Limb (tissue), 2 donors: ENCODE measurements at regions not wholly inside any gene's neighbourhood (a gene's known extent, or its start where the extent isn't known, plus 50 kb on each side); places are given as distances from the start of the nearest gene placed in this dataset.
A peak's percentile ranks its signal among the peaks of the same experiment; 100 is the strongest.

Experiments used
- DNase-seq, 2 donors: peaks; one replicate each; pipeline ENCODE4 v3.0.0-alpha.2; 2016; ENCODE audit errors: extremely low spot score in 2 of 2

DNA sequence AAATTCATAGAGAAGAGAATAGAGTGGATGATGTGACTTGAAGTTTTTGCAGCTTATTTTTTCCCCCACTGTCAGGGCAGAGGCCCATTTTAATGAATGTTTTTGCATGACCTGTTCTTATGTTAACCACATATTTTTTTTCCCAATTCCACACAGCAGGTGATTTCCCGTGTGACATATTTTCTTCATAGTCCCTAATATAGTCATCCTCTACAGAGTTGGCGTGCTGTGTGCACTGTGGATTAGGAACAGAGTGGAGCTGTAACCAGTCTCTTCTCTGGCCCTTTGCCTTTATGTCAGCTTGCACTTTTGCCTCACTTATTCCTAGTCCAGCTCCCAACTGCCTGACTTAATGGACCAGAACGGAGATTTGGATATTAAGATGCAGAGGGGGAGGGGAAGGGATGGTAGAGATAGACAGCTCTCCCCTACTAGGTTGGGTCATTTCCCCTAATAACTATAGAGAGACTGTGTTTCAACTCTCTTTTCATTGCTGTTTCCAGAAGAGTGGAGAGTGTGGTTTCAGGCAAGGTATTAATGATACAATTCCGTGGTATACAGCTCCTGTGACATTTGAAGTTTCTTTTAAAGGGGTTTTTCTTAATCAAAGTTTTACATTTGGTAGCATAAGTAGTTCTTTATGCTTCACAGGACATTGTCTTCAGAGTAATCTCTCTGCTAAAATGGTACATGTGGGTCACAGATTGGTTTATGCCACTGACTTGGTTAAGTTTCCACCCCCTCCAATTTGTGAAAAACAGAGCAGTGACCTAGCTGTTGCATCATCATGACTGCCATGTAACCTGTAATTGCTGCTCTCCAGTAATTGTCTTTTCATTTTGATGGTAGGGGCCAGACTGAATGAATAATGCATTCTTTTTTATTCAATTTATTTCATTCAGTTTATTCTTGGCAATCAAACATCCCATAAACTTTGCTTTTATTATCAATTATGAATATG is 161.3 kb downstream of the HAUS1 start:
- DNase-seq = no peak

DNA sequence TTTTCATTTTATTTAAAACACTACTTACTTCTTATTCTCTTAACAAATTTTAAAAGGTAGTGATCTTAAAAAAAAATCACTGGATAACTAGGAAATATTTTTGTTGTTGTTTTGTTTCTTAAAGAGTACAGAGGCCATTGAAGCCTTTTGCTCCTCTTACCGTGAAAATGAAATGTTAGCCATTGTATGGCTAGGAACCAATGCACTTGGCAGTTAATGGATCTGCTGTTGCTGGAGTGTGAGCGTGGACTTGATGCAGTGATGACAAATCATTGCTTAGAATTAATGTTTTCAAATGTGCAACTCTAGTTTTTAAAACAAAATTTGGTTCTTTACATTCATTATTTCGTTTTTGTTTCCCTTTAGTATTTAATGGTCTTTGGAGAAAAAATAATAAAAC is 162.3 kb downstream of the HAUS1 start:
- no peak for DNase-seq

DNA sequence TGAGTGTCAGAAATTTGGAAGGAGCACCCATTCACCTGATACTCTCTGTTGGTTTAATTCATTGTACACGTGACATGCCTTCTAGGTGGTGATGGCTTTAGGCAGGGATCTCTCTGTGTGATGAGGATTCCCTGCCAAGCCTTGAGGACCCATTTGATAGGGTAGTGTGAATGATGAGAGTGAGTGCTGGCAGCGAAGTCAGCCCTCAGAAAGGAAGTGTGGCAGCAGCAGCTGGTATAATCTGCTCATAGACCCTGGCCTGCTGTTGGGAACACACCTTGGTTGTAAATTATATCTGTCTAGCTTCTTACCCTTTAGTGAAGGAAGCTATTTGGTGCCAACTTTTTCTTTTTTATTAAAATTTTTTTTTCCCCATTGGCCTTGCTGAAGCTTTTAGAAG is 164.5 kb downstream of the HAUS1 start:
- no peak for DNase-seq

DNA sequence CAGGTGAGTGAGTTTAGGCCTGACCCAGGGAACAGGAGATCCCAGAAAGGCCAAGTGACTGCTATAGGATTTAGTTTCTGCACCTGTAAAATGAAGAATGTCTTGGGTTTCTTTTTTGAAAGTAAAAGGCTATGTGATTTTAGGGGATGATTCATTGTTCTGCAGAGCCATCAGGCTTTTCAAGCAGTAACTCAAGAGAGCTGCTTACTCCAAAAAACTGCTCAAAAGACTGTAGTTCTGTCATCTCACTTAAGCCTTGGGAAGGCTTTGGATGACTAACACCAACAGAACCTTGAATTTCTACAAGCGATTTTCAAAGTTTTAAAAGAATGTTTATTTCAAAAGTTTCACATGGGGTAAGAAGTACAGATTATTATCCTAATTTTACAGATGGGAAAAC is 165.1 kb downstream of the HAUS1 start:
- no peak for DNase-seq

DNA sequence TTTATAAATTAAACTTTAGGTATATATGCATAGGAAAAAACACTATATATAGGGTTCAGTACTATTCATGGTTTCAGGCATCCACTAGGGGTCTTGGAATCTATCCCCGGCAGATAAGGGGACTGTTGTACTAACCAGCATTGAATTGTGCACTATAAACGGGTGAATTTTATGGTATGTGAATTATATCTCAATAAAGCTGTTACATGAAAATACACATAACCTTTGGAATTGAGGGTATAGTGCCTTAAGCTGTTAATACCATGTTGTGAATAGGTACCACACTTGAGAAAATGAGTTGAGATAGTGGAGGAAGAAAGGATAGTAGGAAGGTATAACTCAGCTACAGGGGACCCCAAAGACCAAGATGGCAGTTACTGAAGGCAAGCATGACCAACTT is 167.3 kb downstream of the HAUS1 start:
- DNase-seq = no peak

DNA sequence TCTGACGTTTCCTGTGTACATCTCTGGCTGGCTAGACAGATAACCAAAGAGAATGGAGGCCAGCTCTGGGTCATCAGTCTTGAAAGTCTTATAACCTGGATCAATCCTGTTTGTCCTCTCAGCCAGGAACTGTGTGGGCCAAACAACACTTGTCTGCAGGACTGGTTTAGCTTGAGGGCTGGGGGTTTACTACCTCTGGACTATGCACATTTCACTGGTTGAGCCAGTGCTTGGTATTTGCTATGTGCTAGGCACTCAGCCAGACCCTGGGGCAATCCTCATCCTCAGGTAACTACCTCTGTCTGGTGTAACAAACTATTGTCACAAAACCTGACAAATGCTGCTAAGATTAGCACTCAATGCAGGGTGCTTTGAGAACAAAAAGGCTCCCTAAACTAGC is 169.7 kb downstream of the HAUS1 start:
- DNase-seq = no peak

DNA sequence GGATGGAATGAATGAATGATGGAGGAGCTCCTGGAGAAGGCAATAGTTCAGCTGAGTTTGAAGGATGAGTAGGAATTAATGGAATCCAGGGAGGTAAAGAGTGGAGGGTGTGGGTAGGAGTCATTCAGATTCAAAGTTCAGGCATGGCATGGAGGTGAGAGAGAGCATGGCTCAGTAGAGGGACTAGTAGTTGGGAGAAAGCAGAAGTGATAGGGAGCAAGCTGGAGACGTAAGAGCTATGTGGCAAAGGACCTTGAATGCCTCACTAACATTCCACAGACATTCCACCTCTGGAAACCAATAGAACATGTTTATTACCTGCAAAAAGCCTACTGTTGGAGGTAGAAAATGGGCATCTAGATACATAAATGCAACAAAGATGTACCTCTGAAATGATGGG is 170.1 kb downstream of the HAUS1 start:
- no peak for DNase-seq

DNA sequence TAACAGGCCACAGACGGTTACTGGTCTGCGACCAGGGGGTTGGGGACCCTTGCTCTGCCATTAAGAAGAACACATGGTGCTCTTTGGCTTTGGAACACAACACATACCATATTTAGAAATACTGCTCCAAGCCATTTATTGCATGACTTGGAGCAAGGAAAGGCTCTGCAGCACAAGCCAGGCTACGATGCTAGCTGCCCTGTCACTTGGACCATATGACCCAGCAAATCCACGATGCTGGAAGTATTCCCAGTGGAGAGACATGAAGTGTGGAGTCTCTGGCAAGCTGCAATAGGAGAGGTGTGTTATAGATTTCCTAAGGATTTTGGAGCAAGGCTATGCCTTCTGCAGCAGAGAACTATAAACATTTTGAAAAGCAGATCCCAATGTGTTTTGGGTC is 171.2 kb downstream of the HAUS1 start:
- no peak for DNase-seq

DNA sequence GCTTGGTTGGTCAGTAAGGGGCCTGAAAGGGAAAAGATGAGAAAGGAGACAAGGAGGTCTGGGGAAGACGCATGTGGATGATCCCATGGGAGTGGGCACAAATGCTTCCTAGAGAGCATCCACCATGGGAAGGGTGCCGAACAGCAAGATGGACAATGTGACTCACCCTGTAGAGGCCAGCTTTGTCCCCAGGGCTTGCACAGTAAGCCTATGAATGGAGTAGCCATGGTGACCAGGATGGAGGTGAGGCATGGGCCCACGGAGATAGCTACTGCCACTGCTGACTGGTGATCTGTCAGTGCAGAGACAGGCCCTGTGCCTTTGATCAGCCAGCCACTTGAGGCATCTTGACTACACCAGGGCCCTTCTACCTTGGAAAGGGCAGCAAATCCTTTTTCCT is 172.6 kb downstream of the HAUS1 start:
- DNase-seq = no peak

DNA sequence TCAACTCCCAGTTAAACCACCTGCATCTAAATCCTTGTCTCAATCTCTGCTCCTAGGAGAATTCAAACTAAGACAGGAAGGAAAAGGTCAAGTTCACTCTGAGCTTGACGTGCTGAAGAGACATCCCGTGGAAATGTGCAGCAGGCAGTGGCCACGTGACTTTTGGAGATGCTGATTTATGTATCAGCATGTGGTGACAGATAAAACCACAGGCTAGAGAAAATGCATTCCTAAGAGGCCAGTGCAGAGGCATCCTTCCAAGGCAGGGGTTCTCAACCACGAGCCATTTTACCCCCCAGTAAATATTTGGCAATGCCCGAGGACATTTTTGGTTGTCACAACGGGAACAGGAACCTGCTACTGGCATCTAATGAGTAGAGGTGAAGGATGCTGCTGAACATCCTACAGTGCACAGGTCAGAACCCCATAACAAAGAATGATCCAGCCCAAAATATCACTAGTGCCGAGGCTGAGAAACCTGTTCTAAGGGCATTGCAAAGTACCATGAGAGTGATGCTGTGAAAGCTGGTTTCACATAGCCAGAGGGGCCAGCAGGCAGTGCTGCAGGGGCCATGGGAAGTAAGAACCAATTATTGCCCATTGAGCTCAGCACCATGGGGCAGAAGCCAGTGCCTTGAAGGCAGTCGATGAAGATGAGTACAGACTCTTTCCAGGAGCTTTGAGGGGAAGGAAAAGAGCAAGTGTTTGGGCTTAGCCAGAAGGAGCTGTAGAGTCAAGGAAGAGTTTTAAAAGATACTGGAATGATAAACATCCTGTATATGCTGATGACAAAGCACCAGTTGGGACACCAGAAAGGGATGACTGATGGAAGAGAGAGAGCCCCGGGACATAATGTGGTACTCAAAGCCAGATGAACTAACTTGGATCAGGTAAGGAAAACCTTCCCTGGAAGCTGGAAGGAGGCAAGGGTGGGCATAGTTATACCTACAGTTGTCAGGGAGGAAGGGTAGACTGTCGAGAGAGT is 174.6 kb downstream of the HAUS1 start:
- no peak for DNase-seq

DNA sequence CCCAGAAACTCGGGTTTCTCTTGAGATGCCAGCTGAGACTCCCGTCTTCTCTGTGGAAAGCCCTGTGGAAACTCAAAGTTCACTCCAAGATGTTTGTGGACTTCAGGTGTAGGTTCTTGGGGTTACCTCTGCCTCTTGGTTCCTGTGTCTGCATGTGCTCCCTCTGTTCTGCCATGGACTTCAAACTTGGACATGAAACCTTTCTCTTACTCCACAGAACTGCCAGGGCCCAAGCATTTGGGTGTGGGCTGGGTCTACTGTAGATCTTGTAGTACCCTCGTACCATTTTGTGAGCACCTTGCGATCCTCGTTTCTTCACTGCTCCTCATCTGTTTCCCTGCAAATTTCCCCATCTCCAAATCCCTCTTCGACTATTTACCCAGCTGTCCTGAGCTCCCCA is 175.5 kb downstream of the HAUS1 start:
- DNase-seq = no peak

DNA sequence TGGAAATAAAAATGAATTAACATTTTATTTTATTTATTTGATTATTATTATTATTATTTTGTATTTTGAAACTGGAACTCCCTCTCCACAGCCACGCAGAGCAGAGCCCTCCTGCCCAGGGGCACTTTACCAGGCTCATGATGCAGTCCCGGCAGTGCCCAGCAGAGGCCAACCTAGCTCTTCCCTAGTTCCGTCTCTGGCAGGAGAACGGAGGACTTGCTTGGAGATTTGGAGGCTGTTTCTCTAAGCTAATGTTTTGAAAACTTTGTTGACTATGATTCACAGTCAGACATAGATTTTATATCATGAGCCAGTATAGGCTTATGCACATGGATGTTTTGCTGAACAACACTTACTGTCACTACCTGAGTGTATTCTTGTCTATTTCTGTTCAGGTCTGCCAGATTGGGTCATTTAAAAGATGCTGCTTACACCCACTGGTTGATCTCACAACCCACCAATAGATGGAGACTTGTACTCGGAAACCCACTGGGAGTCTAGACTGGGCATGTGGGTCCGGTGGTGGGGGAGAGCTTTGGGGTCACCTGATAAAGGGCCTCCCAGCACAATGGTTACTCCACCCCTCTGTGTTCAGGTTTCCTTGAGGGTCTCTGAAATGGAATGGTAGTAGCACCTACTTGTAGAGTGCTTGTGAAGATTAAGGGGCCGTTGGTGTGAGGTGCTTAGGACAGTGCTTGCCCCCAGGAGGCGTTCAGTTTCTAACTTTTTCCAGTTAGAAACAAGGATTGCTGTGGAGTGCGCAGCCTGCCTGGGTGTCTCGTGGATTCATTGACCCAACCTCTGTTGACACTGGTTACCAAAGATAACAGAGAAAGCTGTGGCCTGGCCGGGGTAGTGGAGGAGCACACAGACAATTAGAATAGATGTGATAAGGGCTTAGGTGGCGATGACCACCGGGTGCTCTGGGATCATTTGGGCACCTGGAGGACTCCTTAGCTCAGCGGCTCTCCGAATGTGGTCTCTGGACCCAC is 177.3 kb downstream of the HAUS1 start:
- peak; percentile 87 to 88 for DNase-seq

DNA sequence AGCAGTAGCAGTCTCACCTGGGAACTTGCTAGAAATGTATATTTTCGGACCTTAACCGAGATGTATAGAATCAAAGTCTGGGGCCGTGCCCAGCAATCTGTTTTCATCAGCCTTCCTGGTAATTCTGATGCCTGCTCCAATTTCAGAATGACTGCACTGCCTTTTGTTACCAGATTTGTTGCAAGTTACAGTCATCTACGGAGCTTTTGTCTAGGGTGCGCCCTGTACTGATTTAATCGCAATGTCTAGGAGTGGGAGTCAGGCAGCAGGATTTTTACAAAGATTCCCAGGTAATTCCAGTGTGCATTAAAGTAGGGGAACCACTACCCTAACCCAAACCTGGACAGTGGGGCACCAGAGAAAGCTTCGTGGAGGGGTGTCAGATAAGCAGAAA is 178.0 kb downstream of the HAUS1 start:
- DNase-seq = no peak

DNA sequence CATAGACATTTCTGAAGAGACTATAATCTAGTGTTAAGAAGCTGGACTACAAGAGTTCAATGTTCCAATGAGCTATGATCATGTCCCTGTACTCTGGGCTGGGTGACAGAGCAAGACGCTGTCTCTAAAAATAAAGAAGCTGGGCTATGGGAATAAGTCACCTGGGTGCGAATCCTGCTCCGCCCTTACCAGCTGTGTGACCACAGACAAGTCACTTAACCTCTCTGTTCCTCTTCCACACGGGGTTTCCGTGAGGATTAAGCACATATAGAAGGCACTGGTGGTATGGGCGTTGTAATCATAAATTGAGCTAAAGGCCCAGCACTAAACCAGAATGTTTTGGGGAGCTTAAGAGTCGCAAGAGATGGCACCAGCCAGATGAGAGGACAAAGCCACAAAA is 178.5 kb downstream of the HAUS1 start:
- no peak for DNase-seq

DNA sequence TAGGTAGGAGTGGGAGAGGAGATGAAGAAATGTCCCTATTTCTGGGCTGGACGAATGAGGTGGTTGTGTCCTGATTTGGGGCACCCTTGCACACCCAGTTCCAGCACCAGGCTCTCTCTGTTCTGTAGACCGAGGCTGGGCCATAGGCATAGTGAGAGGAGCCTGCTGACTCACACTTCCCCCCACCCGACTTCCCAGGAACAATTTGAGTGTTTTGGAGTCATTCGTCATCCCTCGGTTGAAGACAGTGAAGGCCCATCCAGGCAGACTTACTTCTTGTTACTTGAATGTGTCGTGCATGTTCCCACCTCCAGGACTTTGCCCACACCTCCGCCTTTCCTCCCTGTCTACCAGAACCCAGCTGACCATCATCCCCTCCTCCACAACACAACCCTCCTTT is 179.1 kb downstream of the HAUS1 start:
- DNase-seq = no peak

DNA sequence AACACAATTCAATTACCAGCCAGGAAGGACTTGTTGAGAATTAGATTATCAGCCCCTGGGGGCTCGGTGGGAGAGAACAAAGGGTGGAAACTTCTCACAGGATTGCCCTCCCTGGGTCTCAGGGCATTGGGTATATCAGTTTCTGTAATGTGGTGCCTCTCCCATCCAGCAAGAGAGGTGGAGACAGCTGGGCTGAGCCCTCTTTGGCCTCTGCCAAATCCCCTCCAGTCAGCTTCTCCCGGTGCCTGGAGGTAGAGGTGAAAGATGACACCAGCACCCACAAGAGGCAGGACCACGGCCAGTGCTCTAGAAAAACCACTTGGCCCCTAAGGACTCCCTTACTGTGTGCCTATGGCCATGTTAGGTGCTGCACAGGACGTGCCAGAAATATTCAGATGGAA is 179.7 kb downstream of the HAUS1 start:
- no peak for DNase-seq

DNA sequence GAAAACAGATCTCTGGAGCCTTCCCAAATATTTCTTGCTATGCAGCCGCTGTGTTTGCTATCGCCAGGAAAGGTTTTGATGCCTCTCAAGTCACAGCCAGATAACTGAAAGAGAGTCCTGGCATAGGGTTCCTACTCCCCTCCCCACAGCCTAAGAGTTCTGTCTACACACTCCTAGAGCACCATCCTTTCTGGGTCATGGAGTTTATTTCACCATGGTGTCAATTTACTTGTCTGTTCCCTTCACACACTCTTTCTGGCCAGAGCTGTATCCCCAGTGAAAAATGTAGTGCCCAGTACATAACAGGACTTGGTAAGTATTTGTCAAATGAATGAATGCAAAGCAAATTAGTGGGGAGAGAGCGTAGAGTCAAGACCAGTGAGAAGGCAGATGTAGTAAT is 185.3 kb downstream of the HAUS1 start:
- no peak for DNase-seq

DNA sequence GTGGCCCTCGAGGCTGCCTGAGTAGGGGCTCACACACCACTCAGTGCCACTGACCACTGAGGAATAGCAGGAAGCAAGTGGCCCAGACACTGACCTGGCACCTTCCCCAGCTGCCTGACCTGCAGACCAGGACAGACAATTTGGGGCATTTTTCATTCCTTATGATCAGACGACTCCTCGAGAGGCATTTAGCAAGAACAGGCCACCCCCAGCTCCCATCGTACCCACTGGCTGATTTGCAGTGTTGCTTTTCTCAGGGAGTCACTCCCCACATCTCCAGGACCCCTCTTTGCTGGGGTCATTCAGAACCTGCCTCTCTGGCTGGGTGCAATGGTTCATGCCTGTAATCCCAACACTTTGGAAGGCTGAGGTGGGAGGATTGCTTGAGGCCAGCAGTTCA is 185.7 kb downstream of the HAUS1 start:
- no peak for DNase-seq

DNA sequence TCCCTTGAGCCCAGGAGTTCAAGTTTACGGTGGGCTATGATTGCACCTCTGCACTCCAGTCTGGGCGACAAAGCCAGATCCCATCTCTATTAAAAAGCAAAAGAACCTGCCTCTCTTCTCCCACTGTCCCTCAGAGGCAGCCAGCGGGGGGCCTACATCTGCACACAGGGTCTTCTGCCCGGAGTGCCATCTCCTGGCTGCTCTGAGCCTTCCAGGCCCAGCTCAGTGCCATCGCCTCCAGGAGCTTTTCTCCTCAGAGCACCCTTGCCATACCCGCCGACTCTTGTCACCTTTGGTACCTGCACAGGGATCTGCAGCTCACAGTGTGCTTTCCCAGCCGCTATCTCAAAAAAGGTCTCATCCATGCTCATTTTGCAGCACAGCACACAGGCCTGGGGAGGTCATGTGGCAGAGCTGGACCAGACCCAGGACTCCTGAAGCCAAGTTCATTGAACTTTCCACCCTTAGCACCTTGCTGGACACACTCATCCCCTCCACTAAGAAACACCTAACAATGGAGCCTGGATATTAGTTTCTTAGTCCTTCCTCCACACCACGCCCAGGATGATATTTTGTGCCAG is 186.3 kb downstream of the HAUS1 start:
- no peak for DNase-seq

DNA sequence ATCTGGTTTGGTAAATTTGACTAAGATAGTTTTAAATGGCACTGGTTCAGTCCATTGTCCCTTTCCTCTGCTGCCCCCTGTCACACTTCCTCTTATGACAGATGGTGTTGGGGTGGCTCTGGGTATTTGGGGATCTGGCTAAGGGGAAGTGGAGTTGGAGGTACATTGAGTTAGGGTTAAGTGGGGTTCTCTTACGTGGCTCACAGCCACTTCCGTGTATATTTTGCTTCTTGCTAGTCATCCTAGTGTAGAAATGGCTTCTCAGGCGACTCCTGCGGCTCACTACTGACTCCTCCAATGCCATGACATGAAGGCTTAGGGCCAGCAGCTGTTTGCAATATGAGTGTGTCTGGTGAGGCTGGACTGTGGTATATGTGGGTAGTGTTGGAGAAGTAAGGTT is 187.0 kb downstream of the HAUS1 start:
- DNase-seq = no peak

DNA sequence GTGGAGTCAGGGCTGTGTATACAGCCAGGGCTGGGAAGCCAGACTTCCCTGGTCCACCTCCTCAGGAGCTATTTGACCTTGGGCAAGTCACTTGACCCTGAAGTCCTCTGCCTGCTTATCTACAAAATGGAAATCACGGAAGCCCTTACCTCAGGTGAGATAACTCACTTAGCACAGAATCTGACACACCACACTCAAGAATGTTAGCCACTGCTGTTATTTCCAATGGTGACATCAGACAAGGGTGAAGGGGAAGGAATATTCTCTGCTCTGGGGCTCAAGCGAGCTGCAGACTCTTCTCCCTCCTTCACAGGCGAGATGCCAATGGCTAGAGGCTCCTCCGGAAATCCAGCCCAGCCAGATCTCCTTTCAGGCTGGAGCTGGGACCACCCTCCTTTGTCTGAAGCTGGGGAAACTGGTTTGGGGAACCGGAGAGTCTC is 189.6 kb downstream of the HAUS1 start:
- DNase-seq = peak in 1 of 2 donors; percentile 42
